SK-N-SH (cell line): ENCODE measurements at regions not wholly inside any gene's neighbourhood (a gene's known extent, or its start where the extent isn't known, plus 50 kb on each side); places are given as distances from the start of the nearest gene placed in this dataset.

Experiments
- CTCF ChIP-seq: fragments of 200-600 bp; sonication (generic); IDR thresholded peaks from 2 replicates; pipeline ENCODE4 v1.6.1; 2017; ENCODE audit warnings: antibody characterized with exemption, mild to moderate bottlenecking, moderate library complexity
- EP300 ChIP-seq, 2 experiments: IDR thresholded peaks; 2 replicates each; pipeline versions ENCODE4 v1.4.0 to v1.6.1; 2012; ENCODE audit warnings: borderline replicate concordance in 1 of 2, low read depth in 1 of 2, low read length in 1 of 2
- EZH2phosphoT487 ChIP-seq: fragments of 200-600 bp; sonication (generic); IDR thresholded peaks from 2 replicates; pipeline ENCODE4 v1.6.1; 2017; ENCODE audit warnings: low read depth, mixed run types, mild to moderate bottlenecking, antibody characterized with exemption, moderate library complexity, borderline replicate concordance
- JUND ChIP-seq: IDR thresholded peaks from 2 replicates; pipeline ENCODE4 v1.4.0; 2012
- MXI1 ChIP-seq: IDR thresholded peaks from 2 replicates; pipeline ENCODE4 v1.6.1; 2012; ENCODE audit warnings: mild to moderate bottlenecking, low read depth, low read length, improper control_type of control experiment
- RFX5 ChIP-seq: IDR thresholded peaks from 2 replicates; pipeline ENCODE4 v1.6.1; 2012; ENCODE audit warnings: mild to moderate bottlenecking, improper control_type of control experiment, low read length
- SIN3A ChIP-seq: IDR thresholded peaks from 2 replicates; pipeline ENCODE4 v1.6.1; 2012; ENCODE audit warnings: low read depth, mild to moderate bottlenecking, low read length, moderate library complexity, borderline replicate concordance
- YY1 ChIP-seq: IDR thresholded peaks from 2 replicates; pipeline ENCODE4 v1.4.0; 2012; ENCODE audit warnings: low read depth, mild to moderate bottlenecking
- ZBTB33 ChIP-seq: IDR thresholded peaks from 2 replicates; pipeline ENCODE4 v1.4.0; 2012; ENCODE audit warnings: low read depth, borderline replicate concordance

- TF ChIP-seq ZBTB33 = no peak
- no peak for TF ChIP-seq MXI1
- no peak for TF ChIP-seq CTCF
- no peak for TF ChIP-seq YY1
- TF ChIP-seq EP300 (IDR thresholded peaks at IDR 0.05; ENCODE audit: borderline replicate concordance in 1 of 2, low read depth in 1 of 2, low read length in 1 of 2) = no peak
- TF ChIP-seq SIN3A = no peak
- TF ChIP-seq JUND = no peak
- no peak for TF ChIP-seq RFX5
- no peak for TF ChIP-seq EZH2phosphoT487
Measured at GRCh38 chr12:24246934-24247333, 297.5 kb upstream of the SOX5 start.
